H1 (cell line): ENCODE measurements at regions not wholly inside any gene's neighbourhood (a gene's known extent, or its start where the extent isn't known, plus 50 kb on each side); places are given as distances from the start of the nearest gene placed in this dataset.

Source experiments
- CTCF ChIA-PET: fragments of 300-600 bp; sonication (Branson Sonifier 250); formaldehyde crosslinking; loops from one replicate; lab custom pipeline; 2021; ENCODE audit not compliant: partially characterized antibody; lab: Charles Lee
- POLR2A ChIA-PET: fragments of 300-600 bp; sonication (Branson Sonifier 250); formaldehyde crosslinking; loops from one replicate; lab custom pipeline; 2021; ENCODE audit warnings: inconsistent platforms; ENCODE audit not compliant: partially characterized antibody; lab: Charles Lee
- DNase-seq, 2 experiments: peaks; one replicate each; pipeline versions ENCODE4 v3.0.0 to v3.0.0-alpha.2; 2010 to 2022; ENCODE audit warnings: low spot score in 2 of 2, low read depth in 1 of 2, mixed read lengths in 1 of 2
- FAIRE-seq: peaks from 2 replicates; lab custom pipeline; 2011; peaks lifted over from hg19 to GRCh38; lab: Jason Lieb, UNC
- H2AFZ ChIP-seq: 2 replicates; pipeline ENCODE4 v1.8.1; 2012; ENCODE audit warnings: low read length, inconsistent platforms
- H2AK5ac ChIP-seq: 2 replicates; pipeline ENCODE4 v1.6.1; 2013; ENCODE audit warnings: low read depth, low read length
- H2BK120ac ChIP-seq: replicated peaks from 2 replicates; pipeline ENCODE3; 2013; ENCODE audit warnings: low read depth, low read length, inconsistent platforms
- H2BK12ac ChIP-seq: 2 replicates; pipeline ENCODE4 v1.6.1; 2013; ENCODE audit warnings: low read depth, low read length
- H2BK15ac ChIP-seq: 2 replicates; pipeline ENCODE4 v1.6.1; 2013; ENCODE audit warnings: low read length
- H2BK20ac ChIP-seq: 2 replicates; pipeline ENCODE4 v1.6.1; 2013; ENCODE audit warnings: low read length
- H2BK5ac ChIP-seq: 2 replicates; pipeline ENCODE4 v1.6.1; 2013; ENCODE audit warnings: low read depth, low read length
- H3K14ac ChIP-seq: 2 replicates; pipeline ENCODE4 v1.6.1; 2013; ENCODE audit warnings: inconsistent platforms; ENCODE audit not compliant: insufficient read length
- H3K18ac ChIP-seq: 2 replicates; pipeline ENCODE4 v1.6.1; 2013; ENCODE audit warnings: low read length; ENCODE audit errors: extremely low read depth
- H3K23ac ChIP-seq: 2 replicates; pipeline ENCODE4 v1.6.1; 2013; ENCODE audit warnings: inconsistent platforms; ENCODE audit not compliant: insufficient read length
- H3K23me2 ChIP-seq: 2 replicates; pipeline ENCODE4 v1.6.1; 2013; ENCODE audit warnings: low read depth, low read length
- H3K27ac ChIP-seq: 2 replicates; pipeline ENCODE4 v1.6.1; 2011; ENCODE audit warnings: low read depth, low read length, inconsistent platforms
- H3K27me3 ChIP-seq, 4 experiments: replicated peaks in 1 of 4; 1 replicate in 1 of 4; 2 replicates in 3 of 4; pipeline versions ENCODE4 v1.6.1 to v1.8.1; 2011 to 2013; ENCODE audit warnings: low read length in 3 of 4, mild to moderate bottlenecking in 3 of 4, inconsistent platforms in 2 of 4, mixed read lengths in 2 of 4, moderate library complexity in 1 of 4; ENCODE audit not compliant: control insufficient read depth in 3 of 4, insufficient read depth in 3 of 4; ENCODE audit errors: extremely low read depth in 1 of 4
- H3K36me3 ChIP-seq, 4 experiments: 2 replicates each; pipeline versions ENCODE4 v1.6.1 to v1.8.1; 2011 to 2013; ENCODE audit warnings: mild to moderate bottlenecking in 4 of 4, low read length in 3 of 4, moderate library complexity in 2 of 4, control low read depth in 1 of 4, inconsistent platforms in 1 of 4; ENCODE audit not compliant: insufficient read depth in 4 of 4, control insufficient read depth in 2 of 4
- H3K4ac ChIP-seq: replicated peaks from 2 replicates; pipeline ENCODE3; 2013; ENCODE audit warnings: low read length, low read depth, mixed read lengths, inconsistent platforms; ENCODE audit not compliant: insufficient read length
- H3K4me1 ChIP-seq, 4 experiments: replicated peaks in 1 of 4; 1 replicate in 1 of 4; 2 replicates in 3 of 4; pipeline versions ENCODE4 v1.6.1 to v1.8.1; 2011 to 2013; ENCODE audit warnings: low read length in 3 of 4, inconsistent platforms in 2 of 4, mixed read lengths in 1 of 4; ENCODE audit not compliant: insufficient read depth in 4 of 4, control insufficient read depth in 3 of 4
- H3K4me2 ChIP-seq, 2 experiments: 2 replicates each; pipeline versions ENCODE4 v1.6.1 to v1.8.1; 2011 to 2013; ENCODE audit warnings: low read depth in 2 of 2, low read length in 2 of 2, control low read depth in 1 of 2, inconsistent platforms in 1 of 2, mild to moderate bottlenecking in 1 of 2; ENCODE audit not compliant: insufficient read depth in 1 of 2
- H3K4me3 ChIP-seq, 4 experiments: fragments of 200-600, 300-600 bp in 1 of 4; sonication (generic), shearing (Covaris generic), sonication (Bioruptor Twin) in 1 of 4; 2 replicates each; pipeline versions ENCODE4 v1.5.1 to v1.8.1; 2011 to 2016; ENCODE audit warnings: low read length in 4 of 4, low read depth in 3 of 4, control low read depth in 2 of 4, inconsistent platforms in 2 of 4, mild to moderate bottlenecking in 2 of 4, mixed read lengths in 1 of 4, moderate library complexity in 1 of 4; ENCODE audit not compliant: insufficient read depth in 2 of 4; ENCODE audit errors: extremely low read depth in 1 of 4
- H3K56ac ChIP-seq: replicated peaks from 2 replicates; pipeline ENCODE3; 2013; ENCODE audit warnings: low read depth, mild to moderate bottlenecking, mixed read lengths, low read length, inconsistent platforms; ENCODE audit not compliant: insufficient read length
- H3K79me1 ChIP-seq: 2 replicates; pipeline ENCODE4 v1.6.1; 2013; ENCODE audit warnings: low read depth, low read length, control low read depth
- H3K79me2 ChIP-seq, 2 experiments: 2 replicates each; pipeline versions ENCODE4 v1.6.1 to v1.8.1; 2012 to 2013; ENCODE audit warnings: low read length in 2 of 2, mild to moderate bottlenecking in 2 of 2, inconsistent platforms in 1 of 2; ENCODE audit not compliant: insufficient read depth in 2 of 2, control insufficient read depth in 1 of 2
- H3K9ac ChIP-seq, 4 experiments: replicated peaks in 1 of 4; 1 replicate in 1 of 4; 2 replicates in 3 of 4; pipeline versions ENCODE4 v1.6.1 to v1.8.1; 2011 to 2013; ENCODE audit warnings: low read depth in 3 of 4, low read length in 3 of 4, control low read depth in 2 of 4, mild to moderate bottlenecking in 2 of 4, moderate library complexity in 2 of 4, inconsistent platforms in 1 of 4; ENCODE audit errors: extremely low read depth in 1 of 4
- H3K9me3 ChIP-seq, 2 experiments: 2 replicates each; pipeline versions ENCODE4 v1.6.1 to v1.8.1; 2012 to 2013; ENCODE audit warnings: mild to moderate bottlenecking in 2 of 2, moderate library complexity in 2 of 2, control low read depth in 1 of 2, inconsistent platforms in 1 of 2, low read depth in 1 of 2, low read length in 1 of 2, mixed read lengths in 1 of 2; ENCODE audit not compliant: insufficient read depth in 2 of 2
- H4K20me1 ChIP-seq, 2 experiments: replicated peaks in 1 of 2; 2 replicates each; pipeline versions ENCODE3 to v1.8.1; 2011 to 2013; ENCODE audit warnings: inconsistent platforms in 2 of 2, low read length in 2 of 2, mild to moderate bottlenecking in 1 of 2; ENCODE audit not compliant: insufficient read depth in 2 of 2, control insufficient read depth in 1 of 2
- H4K5ac ChIP-seq: 2 replicates; pipeline ENCODE4 v1.6.1; 2013; ENCODE audit warnings: low read length, low read depth, mixed read lengths, inconsistent platforms; ENCODE audit not compliant: insufficient read length
- H4K8ac ChIP-seq: 2 replicates; pipeline ENCODE4 v1.8.0; 2013; ENCODE audit warnings: mild to moderate bottlenecking, moderate library complexity, low read length, inconsistent platforms; ENCODE audit not compliant: insufficient read depth; ENCODE audit errors: extremely low read depth
- H4K91ac ChIP-seq: replicated peaks from 2 replicates; pipeline ENCODE3; 2013; ENCODE audit warnings: low read length, mixed read lengths, inconsistent platforms; ENCODE audit not compliant: insufficient read length
- ASH2L ChIP-seq: fragments of 200-600, 300-600 bp; sonication (generic); IDR thresholded peaks from one replicate; pipeline ENCODE4 v1.7.1; 2017; ENCODE audit warnings: low read length
- BACH1 ChIP-seq: IDR thresholded peaks from 2 replicates; pipeline ENCODE4 v1.6.1; 2012; ENCODE audit warnings: low read length, improper control_type of control experiment
- BRCA1 ChIP-seq: IDR thresholded peaks from 2 replicates; pipeline ENCODE4 v1.6.1; 2012; ENCODE audit warnings: low read depth, low read length, improper control_type of control experiment
- E2F6 ChIP-seq: IDR thresholded peaks from 2 replicates; pipeline ENCODE4 v1.6.1; 2012; ENCODE audit warnings: inconsistent platforms
- GABPA ChIP-seq: IDR thresholded peaks from 2 replicates; pipeline ENCODE4 v1.6.1; 2011; ENCODE audit warnings: mild to moderate bottlenecking, low read length, moderate library complexity, borderline replicate concordance; ENCODE audit not compliant: insufficient read depth
- HDAC2 ChIP-seq, 2 experiments: fragments of 300-600 bp in 1 of 2; sonication (generic) in 1 of 2; IDR thresholded peaks; 2 replicates each; pipeline ENCODE4 v1.6.1; 2011 to 2012; ENCODE audit warnings: low read depth in 2 of 2, low read length in 2 of 2, mild to moderate bottlenecking in 2 of 2, moderate library complexity in 2 of 2, borderline replicate concordance in 1 of 2, inconsistent platforms in 1 of 2
- KDM1A ChIP-seq: fragments of 200-600, 300-600 bp; sonication (generic); IDR thresholded peaks from 2 replicates; pipeline ENCODE4 v1.7.1; 2016; ENCODE audit warnings: mild to moderate bottlenecking, low read length, borderline replicate concordance
- MAX ChIP-seq: IDR thresholded peaks from 2 replicates; pipeline ENCODE4 v1.6.1; 2012; ENCODE audit warnings: inconsistent platforms
- PHF8 ChIP-seq: fragments of 200-600 bp; sonication (generic); conservative IDR thresholded peaks from 2 replicates; pipeline ENCODE4 v1.7.1; 2012; ENCODE audit warnings: low read depth, mild to moderate bottlenecking, inconsistent platforms, low read length, moderate library complexity
- RNF2 ChIP-seq: fragments of 200-900, 300-1000 bp; sonication (generic); IDR thresholded peaks from 2 replicates; pipeline ENCODE4 v1.7.1; 2016; ENCODE audit warnings: borderline replicate concordance, low read depth, mild to moderate bottlenecking, antibody characterized with exemption, low read length; ENCODE audit not compliant: poor library complexity, severe bottlenecking; ENCODE audit errors: missing control alignments
- SP4 ChIP-seq: IDR thresholded peaks from 2 replicates; pipeline ENCODE4 v1.6.1; 2012; ENCODE audit warnings: low read length, inconsistent platforms
- TAF1 ChIP-seq: IDR thresholded peaks from 2 replicates; pipeline ENCODE4 v1.6.1; 2011; ENCODE audit warnings: mild to moderate bottlenecking, low read depth, low read length
- TAF7 ChIP-seq: optimal IDR thresholded peaks from 2 replicates; pipeline ENCODE3; 2011; ENCODE audit warnings: low read depth, mild to moderate bottlenecking, inconsistent platforms, low read length, moderate library complexity, borderline replicate concordance
- TEAD4 ChIP-seq: IDR thresholded peaks from 2 replicates; pipeline ENCODE4 v1.6.1; 2012; ENCODE audit warnings: low read depth, low read length, inconsistent platforms, mixed read lengths
- ZNF274 ChIP-seq: IDR thresholded peaks from 2 replicates; pipeline ENCODE4 v1.7.0; 2012; ENCODE audit warnings: low read length, borderline replicate concordance; ENCODE audit errors: extremely low read depth

- Histone ChIP-seq H3K27me3 (no peaks in the 10 kb centered on the region), H4K5ac (no peak overlapping the region), H3K23me2 (no peaks in the 10 kb centered on the region), H4K8ac (no peak overlapping the region), H3K18ac (no peak overlapping the region), H3K4me2 (no peak overlapping the region), H2AFZ (no peak overlapping the region), H3K23ac (no peak overlapping the region), H3K9me3 (no peaks in the 10 kb centered on the region), H3K36me3 (no peaks in the 10 kb centered on the region), H2BK15ac (no peak overlapping the region), H3K4me1 (no peaks in the 10 kb centered on the region), H2AK5ac (no peak overlapping the region), H3K4ac (no peak overlapping the region), H3K79me1 (no peaks in the 10 kb centered on the region), H3K4me3 (no peak overlapping the region), H3K56ac (no peak overlapping the region), H3K9ac (no peak overlapping the region), H2BK120ac (no peak overlapping the region), H4K20me1 (no peaks in the 10 kb centered on the region), H2BK20ac (no peak overlapping the region), H2BK5ac (no peak overlapping the region), H3K14ac (no peak overlapping the region), H3K27ac (no peak overlapping the region), H4K91ac (no peak overlapping the region), H3K79me2 (no peaks in the 10 kb centered on the region), H2BK12ac (no peak overlapping the region)
- POLR2A ChIA-PET = no interaction called here
- DNase-seq = no peak
- FAIRE-seq = no peak
- CTCF ChIA-PET = interaction anchor here (0.6 to 1.8 kb wide), 2 partner anchors 19 to 89 kb away, joined by 5 read pairs; no protein-coding TSS in a partner anchor
- TF ChIP-seq BACH1 (no peak), E2F6 (no peak), ASH2L (no peak), TEAD4 (no peak), TAF7 (no peak), SP4 (no peak), TAF1 (no peak), MAX (no peak), BRCA1 (no peak), GABPA (no peak), ZNF274 (no peak), KDM1A (no peak), PHF8 (no peak), RNF2 (no peak), HDAC2 (IDR thresholded peaks at IDR 0.05; ENCODE audit: borderline replicate concordance in 1 of 2, low read depth in 2 of 2, low read length in 2 of 2) (no peak)
Observed at GRCh38 chr18:54031243-54031642, 193.2 kb downstream of the MBD2 start.
